Renal cortical epithelial cell (primary cell): ENCODE measurements at regions not wholly inside any gene's neighbourhood (a gene's known extent, or its start where the extent isn't known, plus 50 kb on each side); places are given as distances from the start of the nearest gene placed in this dataset.
"Not testable (repeated sequence)": the region's sequence is repeated elsewhere in the genome, so short reads cannot be mapped to it uniquely, and the experiment has no call there.

Experiments used
- DNase-seq: peaks from one replicate; pipeline ENCODE4 v3.0.0-alpha.2; 2011; ENCODE audit warnings: low read depth

GRCh38 chr1:101547357-101547756 lies 310.5 kb downstream of the S1PR1 start:
- no peak for DNase-seq

DNA sequence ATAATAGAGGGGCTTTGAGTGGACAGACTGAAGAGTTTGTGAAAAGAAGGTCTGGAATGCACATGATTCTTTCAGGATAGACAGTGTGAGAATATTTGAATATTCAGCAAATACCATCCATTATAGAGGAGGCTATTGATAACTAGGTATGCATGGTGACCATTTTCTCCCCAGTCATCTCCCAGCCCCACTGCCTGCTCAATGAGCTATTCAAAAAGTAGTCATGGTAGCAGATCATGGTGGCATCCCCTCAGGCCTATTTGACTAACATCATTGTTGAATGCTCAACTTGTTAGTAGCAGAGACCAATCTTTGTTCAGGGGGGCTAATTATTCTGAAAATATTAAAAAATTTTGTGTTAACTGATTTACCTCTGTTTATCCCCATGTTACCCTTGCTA lies 311.6 kb downstream of the S1PR1 start:
- no peak for DNase-seq

- DNase-seq = no peak
Measured at GRCh38 chr1:101550581-101550980, 313.8 kb downstream of the S1PR1 start.

DNA sequence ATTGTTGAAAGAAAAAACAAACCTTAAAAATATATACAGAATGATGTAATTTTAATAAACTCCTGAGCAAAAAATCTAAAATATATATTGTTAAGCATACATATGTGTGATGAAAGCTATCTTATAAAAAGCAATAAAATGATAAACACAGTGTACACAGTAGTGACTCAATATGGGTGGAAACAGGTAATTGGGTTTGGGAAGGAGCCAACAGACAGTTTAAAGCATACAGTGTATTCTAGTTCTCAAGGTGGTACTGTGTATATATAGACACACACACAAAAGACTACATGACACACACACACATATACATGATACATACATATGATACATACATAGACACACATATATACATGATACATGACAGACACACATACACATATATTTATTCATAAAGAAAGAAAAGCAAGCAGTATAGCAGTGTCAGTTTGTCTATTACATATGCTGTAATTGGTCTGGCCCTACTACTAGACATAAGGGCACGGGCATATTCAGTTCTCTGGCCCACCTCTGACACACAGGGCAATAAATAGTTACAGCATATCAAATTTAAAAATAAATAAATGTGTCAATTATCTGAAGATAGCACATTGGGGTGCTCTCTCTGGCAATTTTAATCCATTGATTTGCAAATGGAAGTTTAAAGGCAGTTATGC lies 330.2 kb downstream of the S1PR1 start:
- no peak for DNase-seq

GRCh38 chr1:101567582-101568189 lies 330.9 kb downstream of the S1PR1 start:
- DNase-seq = peak; percentile 11

DNA sequence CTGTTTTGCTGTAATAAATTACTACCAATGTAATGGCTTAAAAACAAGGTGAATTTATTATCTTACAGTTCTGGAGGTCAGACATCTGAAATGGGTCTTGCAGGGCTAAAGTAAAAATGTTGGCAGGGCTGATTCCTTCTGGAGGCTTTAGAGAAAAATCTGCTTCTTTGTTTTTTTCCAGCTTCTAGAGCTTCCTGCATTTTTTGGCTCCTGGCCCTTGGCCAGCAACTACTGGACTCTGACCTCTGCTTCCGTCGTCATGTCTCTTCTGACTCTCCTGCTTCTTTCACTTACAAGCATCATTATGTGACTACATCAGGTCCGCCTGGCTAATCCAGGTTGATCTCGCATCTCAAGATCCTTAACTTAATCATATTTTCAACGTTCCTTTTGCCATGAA lies 350.9 kb downstream of the S1PR1 start:
- peak; percentile 29 for DNase-seq

- DNase-seq = peak; percentile 3
Measured at GRCh38 chr1:101588677-101589076, 351.9 kb downstream of the S1PR1 start.

DNA sequence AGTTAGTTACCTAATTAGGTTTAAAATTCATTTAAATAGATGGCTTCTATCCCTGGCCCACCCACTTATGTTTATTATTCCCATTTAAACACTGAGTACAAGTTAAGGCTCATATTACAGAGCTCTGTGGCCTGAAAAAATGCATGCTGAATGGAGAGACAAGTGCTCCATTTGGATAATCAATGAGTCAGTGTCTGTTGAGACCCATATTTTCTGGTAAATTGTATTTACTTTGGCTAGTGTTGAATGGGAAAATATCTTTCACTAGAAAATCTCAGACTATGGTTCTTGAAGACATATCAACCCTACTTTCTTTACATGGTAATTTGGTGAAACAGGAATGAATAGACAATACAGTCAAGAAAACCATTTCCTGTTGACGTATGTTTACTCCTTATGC lies 356.0 kb downstream of the S1PR1 start:
- no peak for DNase-seq

- DNase-seq = no peak
Measured at GRCh38 chr1:101595881-101596374, 359.1 kb downstream of the S1PR1 start.

DNA sequence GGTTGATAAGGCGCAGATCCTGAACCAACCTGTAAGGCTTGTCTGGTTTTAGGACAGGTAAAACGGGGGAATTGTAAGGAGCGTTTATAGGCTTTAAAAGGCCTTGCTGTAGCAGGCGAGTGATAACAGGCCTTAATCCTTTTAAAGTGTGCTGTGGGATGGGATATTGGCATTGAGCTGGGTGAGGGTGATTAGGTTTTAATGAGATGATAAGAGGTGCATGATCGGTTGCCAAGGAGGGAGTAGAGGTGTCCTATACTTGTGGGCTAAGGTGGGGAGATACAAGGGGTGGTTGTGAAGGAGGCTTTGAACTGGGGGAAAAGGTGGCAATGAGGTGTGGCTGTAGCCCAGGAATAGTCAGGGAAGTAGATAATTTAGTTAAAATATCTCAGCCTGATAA lies 363.8 kb downstream of the S1PR1 start:
- not testable (repeated sequence) for DNase-seq

GRCh38 chr1:101603726-101604125 lies 366.9 kb downstream of the S1PR1 start:
- no peak for DNase-seq

- no peak for DNase-seq
Measured at GRCh38 chr1:101605878-101606277, 369.1 kb downstream of the S1PR1 start.

- peak; percentile 3 for DNase-seq
Measured at GRCh38 chr1:101613546-101613945, 376.7 kb downstream of the S1PR1 start.

DNA sequence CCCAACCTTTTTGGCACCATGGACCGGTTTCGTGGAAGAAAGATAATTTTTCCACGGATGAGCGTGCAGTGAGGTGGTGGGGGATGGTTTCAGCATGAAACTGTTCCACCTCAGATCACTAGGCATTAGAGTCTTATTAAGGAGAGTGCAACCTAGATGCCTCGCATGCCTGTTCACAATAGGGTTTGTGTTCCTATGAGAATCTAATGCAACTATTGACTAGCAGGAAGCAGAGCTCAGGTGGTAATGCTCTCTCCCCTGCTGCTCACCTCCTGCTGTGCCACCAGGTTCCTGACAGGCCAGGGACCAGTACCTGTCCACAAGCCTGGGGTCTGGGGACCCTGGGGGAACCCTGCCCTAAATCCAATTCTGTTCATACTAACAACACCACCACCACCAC lies 377.8 kb downstream of the OLFM3 start:
- no peak for DNase-seq

GRCh38 chr1:101632548-101633272 lies 364.0 kb downstream of the OLFM3 start:
- no peak for DNase-seq

DNA sequence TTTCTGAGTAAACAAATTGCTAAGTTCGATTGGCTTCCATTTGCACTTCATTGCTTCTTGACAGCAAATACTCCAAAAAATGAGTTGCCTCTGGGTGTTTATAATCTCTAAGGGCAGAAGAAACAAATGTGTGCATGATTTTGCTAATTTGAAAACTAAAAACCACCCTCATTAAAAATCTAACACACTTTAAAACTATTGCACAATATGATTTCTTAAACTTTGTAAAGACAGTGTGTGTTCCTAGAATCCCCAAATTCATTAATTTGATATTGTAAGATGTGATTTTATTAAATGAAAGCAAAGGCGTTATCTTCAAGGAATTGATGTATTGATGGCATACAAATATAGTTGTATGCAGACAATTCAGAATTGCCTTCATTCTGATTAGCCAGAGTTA lies 350.9 kb downstream of the OLFM3 start:
- no peak for DNase-seq

- no peak for DNase-seq
Measured at GRCh38 chr1:101652484-101652883, 344.2 kb downstream of the OLFM3 start.

DNA sequence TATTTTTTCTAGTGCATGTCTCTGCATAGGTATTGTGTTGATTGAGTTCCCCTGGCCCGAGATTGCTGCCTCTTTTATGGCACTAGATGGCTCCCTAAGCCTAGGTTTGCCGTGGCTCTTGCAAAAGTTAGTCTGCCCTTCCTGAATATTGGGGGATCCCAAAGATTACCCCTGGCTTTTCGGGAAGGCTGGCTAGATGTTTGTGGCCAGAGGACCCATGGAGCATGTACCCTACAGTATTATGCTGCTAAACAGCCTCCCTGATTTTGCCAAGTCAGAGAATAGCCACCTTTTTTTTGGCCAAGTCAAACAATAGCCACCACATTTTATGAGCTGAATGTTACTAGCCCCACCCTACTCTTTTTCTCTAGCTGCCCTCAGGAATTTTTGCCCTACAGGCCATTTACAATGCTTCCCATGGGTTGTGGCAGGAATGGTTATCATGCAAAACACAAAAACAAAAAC lies 343.2 kb downstream of the OLFM3 start:
- DNase-seq = peak; percentile 2

GRCh38 chr1:101664726-101665125 lies 332.0 kb downstream of the OLFM3 start:
- DNase-seq = no peak

DNA sequence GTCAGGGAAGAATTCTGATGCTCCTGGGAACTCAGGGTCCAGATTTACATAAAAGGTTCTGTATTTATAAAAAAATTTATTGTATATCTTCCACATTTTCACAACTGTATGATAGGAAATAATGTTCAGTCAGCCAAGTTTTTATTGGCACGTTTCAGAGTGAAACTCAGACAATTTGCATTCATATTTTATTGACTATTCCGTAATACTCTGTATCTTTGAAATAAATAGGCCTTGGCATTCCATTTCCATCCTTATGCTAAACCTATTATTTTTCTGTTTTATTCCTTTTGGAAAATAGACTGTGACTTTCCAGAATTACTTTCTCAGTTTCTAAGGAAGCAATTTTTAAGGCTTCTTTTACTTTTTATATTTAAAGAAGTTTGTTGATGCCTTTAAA lies 329.0 kb downstream of the OLFM3 start:
- DNase-seq = no peak

DNA sequence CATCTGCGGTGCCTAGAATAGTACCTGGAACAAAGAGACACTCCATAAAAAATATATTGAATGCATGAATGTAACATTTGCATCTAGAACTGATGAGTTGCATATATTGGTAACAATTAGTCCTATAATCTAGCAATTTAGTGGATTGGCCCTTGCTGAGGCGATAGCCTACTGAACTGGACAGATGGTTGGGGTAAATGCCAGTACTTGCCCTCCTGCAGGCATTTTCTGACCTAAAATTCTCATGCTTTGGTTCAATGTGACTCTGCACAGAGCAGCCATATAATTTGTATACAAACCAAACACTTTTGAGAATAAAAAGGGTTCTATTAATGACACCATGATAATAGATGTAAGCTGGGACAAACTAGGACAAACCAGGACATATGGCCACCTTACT lies 313.6 kb downstream of the OLFM3 start:
- no peak for DNase-seq

DNA sequence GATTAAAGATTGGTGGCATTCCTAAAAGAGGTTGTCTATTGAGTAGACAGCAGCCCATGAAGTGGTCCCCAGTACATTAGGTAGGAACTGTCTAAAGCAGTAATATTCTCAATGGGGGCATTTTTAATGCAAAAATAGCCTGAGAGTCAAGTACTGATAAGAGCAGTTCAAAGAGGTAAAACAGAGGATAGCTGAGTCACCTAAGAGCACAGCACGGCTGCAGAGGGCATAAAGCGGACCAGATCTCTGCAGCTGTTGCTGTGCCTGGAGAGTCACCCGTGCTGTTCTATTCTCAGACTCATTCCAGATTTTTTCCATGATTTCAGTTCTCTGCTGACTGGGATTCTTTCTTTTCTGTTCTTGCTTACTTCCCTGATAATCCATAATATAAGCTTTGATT lies 313.2 kb downstream of the OLFM3 start:
- DNase-seq = no peak

GRCh38 chr1:101697072-101697471 lies 299.7 kb downstream of the OLFM3 start:
- no peak for DNase-seq
